ENCODE measurements at regions not wholly inside any gene's neighbourhood (a gene's known extent, or its start where the extent isn't known, plus 50 kb on each side); places are given as distances from the start of the nearest gene placed in this dataset.

- 78% methylated on average over 7 of the region's 7 CpGs for WGBS
Measured at GRCh38 chr13:31038834-31039552, 106.5 kb downstream of the TEX26 start.

GRCh38 chr13:31037874-31038500, 105.5 kb downstream of the TEX26 start:
- DNase-seq (ENCODE audit: extremely low spot score) = no peak
- WGBS = 94% methylated on average over 15 of the region's 15 CpGs

More at GRCh38 chr13:31038834-31039552, 106.5 kb downstream of the TEX26 start:
- Histone ChIP-seq H3K36me3 (no peaks in the 10 kb centered on the region), H3K27ac (replicated peaks in 1 of 4) (no peak overlapping the region), H3K4me3 (no peak overlapping the region), H3K4me1 (peaks cover 4 to 19% (median 14%) of the 10 kb centered on the region in 4 donors), H3K9me3 (no peaks in the 10 kb centered on the region), H3K27me3 (no peaks in the 10 kb centered on the region)
- intact Hi-C loops (cut with DNase I) = no loop called here
- DNase-seq (ENCODE audit: extremely low spot score) = no peak
- TF ChIP-seq CTCF (IDR thresholded peaks at IDR 0.05) (no peak), EP300 (IDR thresholded peaks at IDR 0.05) (no peak), POLR2A (IDR thresholded peaks at IDR 0.05; ENCODE audit: low read depth) (no peak), POLR2AphosphoS5 (IDR thresholded peaks at IDR 0.05) (no peak)

GRCh38 chr13:31036731-31037695, 104.6 kb downstream of the TEX26 start:
- H3K4me1 ChIP-seq = peaks cover 4 to 16% (median 13%) of the 10 kb centered on the region in 4 donors
- H3K27ac ChIP-seq (replicated peaks in 1 of 4) = no peak overlapping the region
- WGBS = 85% methylated on average over 17 of the region's 17 CpGs
- H3K9me3 ChIP-seq = no peaks in the 10 kb centered on the region
- DNase-seq (ENCODE audit: extremely low spot score) = no peak
- H3K36me3 ChIP-seq = no peaks in the 10 kb centered on the region
- H3K4me3 ChIP-seq = no peak overlapping the region
- intact Hi-C loops (cut with DNase I) = no loop called here
- no peaks in the 10 kb centered on the region for H3K27me3 ChIP-seq
- TF ChIP-seq POLR2AphosphoS5 (IDR thresholded peaks at IDR 0.05) (no peak), CTCF (IDR thresholded peaks at IDR 0.05) (no peak), EP300 (IDR thresholded peaks at IDR 0.05) (no peak), POLR2A (IDR thresholded peaks at IDR 0.05; ENCODE audit: low read depth) (no peak)

More at GRCh38 chr13:31037874-31038500, 105.5 kb downstream of the TEX26 start:
- H3K36me3 ChIP-seq = no peaks in the 10 kb centered on the region
- no peaks in the 10 kb centered on the region for H3K9me3 ChIP-seq
- intact Hi-C loops (cut with DNase I) = no loop called here
- no peaks in the 10 kb centered on the region for H3K27me3 ChIP-seq
- H3K4me3 ChIP-seq = no peak overlapping the region
- H3K27ac ChIP-seq (replicated peaks in 1 of 4) = no peak overlapping the region
- H3K4me1 ChIP-seq = peaks cover 4 to 16% (median 13%) of the 10 kb centered on the region in 4 donors
- TF ChIP-seq POLR2A (IDR thresholded peaks at IDR 0.05; ENCODE audit: low read depth) = no peak
- no peak for TF ChIP-seq CTCF (IDR thresholded peaks at IDR 0.05)
- TF ChIP-seq EP300 (IDR thresholded peaks at IDR 0.05) = no peak
- no peak for TF ChIP-seq POLR2AphosphoS5 (IDR thresholded peaks at IDR 0.05)

GRCh38 chr13:31035185-31035965, 102.9 kb downstream of the TEX26 start:
- Histone ChIP-seq H3K27me3 (no peaks in the 10 kb centered on the region), H3K9me3 (no peaks in the 10 kb centered on the region), H3K4me1 (peaks cover 4 to 16% (median 13%) of the 10 kb centered on the region in 4 donors), H3K27ac (replicated peaks in 1 of 4) (no peak overlapping the region), H3K4me3 (no peak overlapping the region), H3K36me3 (no peaks in the 10 kb centered on the region)
- WGBS = 38% methylated on average over 13 of the region's 13 CpGs
- TF ChIP-seq POLR2AphosphoS5 (IDR thresholded peaks at IDR 0.05) (no peak), EP300 (IDR thresholded peaks at IDR 0.05) (no peak), POLR2A (IDR thresholded peaks at IDR 0.05; ENCODE audit: low read depth) (no peak), CTCF (IDR thresholded peaks at IDR 0.05) (no peak)
- intact Hi-C loops (cut with DNase I) = no loop called here
- DNase-seq (ENCODE audit: extremely low spot score) = no peak

Measured in esophagus muscularis mucosa (tissue), 4 donors.